AG04450 (cell line): ENCODE measurements at regions not wholly inside any gene's neighbourhood (a gene's known extent, or its start where the extent isn't known, plus 50 kb on each side); places are given as distances from the start of the nearest gene placed in this dataset.
"Not testable (repeated sequence)": the region's sequence is repeated elsewhere in the genome, so short reads cannot be mapped to it uniquely, and the experiment has no call there.

Experiments
- CTCF ChIA-PET: fragments of 300-600, 350-600 bp; formaldehyde crosslinking; extraction: SDS; loops from one replicate; lab custom pipeline; 2022; ENCODE audit warnings: antibody characterized with exemption, inconsistent platforms; lab: Charles Lee
- POLR2A ChIA-PET: fragments of 350-600 bp; formaldehyde crosslinking; extraction: SDS; loops from one replicate; lab custom pipeline; 2021; ENCODE audit warnings: antibody characterized with exemption, inconsistent platforms; lab: Yijun Ruan, JAX
- DNase-seq: peaks from one replicate; pipeline ENCODE4 v3.0.0-alpha.2; 2011; ENCODE audit warnings: low read depth, low spot score
- H3K27ac ChIP-seq: one replicate; pipeline ENCODE4 v1.5.1; 2012; ENCODE audit warnings: low read depth, low read length, control low read depth
- H3K27me3 ChIP-seq: one replicate; pipeline ENCODE4 v1.6.0; 2012; ENCODE audit warnings: low read length; ENCODE audit not compliant: control insufficient read depth, insufficient read depth
- H3K4me3 ChIP-seq: 2 replicates; pipeline ENCODE4 v1.5.1; 2011; ENCODE audit warnings: mild to moderate bottlenecking, low read depth, low read length, control low read depth
- H3K9me3 ChIP-seq: 2 replicates; pipeline ENCODE4 v1.5.1; 2012; ENCODE audit warnings: low read length; ENCODE audit not compliant: control insufficient read depth, insufficient read depth
- CTCF ChIP-seq: IDR thresholded peaks from 2 replicates; pipeline ENCODE4 v1.5.1; 2011; ENCODE audit warnings: low read depth, low read length, control low read depth, inconsistent platforms

GRCh38 chr14:23727566-23728335, 91.6 kb downstream of the DHRS2 start:
- Histone ChIP-seq H3K4me3 (no peak overlapping the region), H3K9me3 (no peaks in the 10 kb centered on the region), H3K27me3 (no peaks in the 10 kb centered on the region), H3K27ac (no peak overlapping the region)
- ChIA-PET CTCF (interaction anchor here (1.6 to 2.6 kb wide), 3 partner anchors 183 to 203 kb away, joined by 5 to 43 read pairs (median 14); no protein-coding TSS in a partner anchor), POLR2A (no interaction called here)
- no peak for DNase-seq
- peak; percentile 27 for TF ChIP-seq CTCF

- no peak overlapping the region for H3K27ac ChIP-seq
- H3K9me3 ChIP-seq, result no peaks in the 10 kb centered on the region
- POLR2A ChIA-PET, result no interaction called here
- no peak for DNase-seq
- H3K27me3 ChIP-seq, result no peaks in the 10 kb centered on the region
- TF ChIP-seq CTCF, result no peak
- no peak overlapping the region for H3K4me3 ChIP-seq
- CTCF ChIA-PET, result interaction anchor here (0.6 to 2.6 kb wide), 3 partner anchors 182 to 293 kb away, joined by 3 to 43 read pairs (median 4); no protein-coding TSS in a partner anchor
Measured at GRCh38 chr14:23728791-23729190, 92.6 kb downstream of the DHRS2 start.

- no peaks in the 10 kb centered on the region for H3K9me3 ChIP-seq
- TF ChIP-seq CTCF, result no peak
- no peak for DNase-seq
- ChIA-PET CTCF (interaction anchor here (0.6 to 1.2 kb wide), 2 partner anchors 181 to 294 kb away, joined by 3 to 4 read pairs; no protein-coding TSS in a partner anchor), POLR2A (no interaction called here)
- H3K4me3 ChIP-seq, result no peak overlapping the region
- H3K27me3 ChIP-seq, result no peaks in the 10 kb centered on the region
- H3K27ac ChIP-seq, result no peak overlapping the region
Measured at GRCh38 chr14:23729720-23730387, 93.7 kb downstream of the DHRS2 start.

GRCh38 chr14:23735394-23735793, 99.2 kb downstream of the DHRS2 start:
- H3K4me3 ChIP-seq, result no peak overlapping the region
- H3K27me3 ChIP-seq, result no peaks in the 10 kb centered on the region
- H3K9me3 ChIP-seq, result no peaks in the 10 kb centered on the region
- ChIA-PET CTCF (no interaction called here), POLR2A (no interaction called here)
- no peak overlapping the region for H3K27ac ChIP-seq
- no peak for TF ChIP-seq CTCF
- DNase-seq, result no peak

- H3K9me3 ChIP-seq, H3K27ac ChIP-seq, CTCF ChIA-PET, POLR2A ChIA-PET, H3K4me3 ChIP-seq, DNase-seq, H3K27me3 ChIP-seq: not testable (repeated sequence)
Measured at GRCh38 chr14:23744368-23744767, 108.2 kb downstream of the DHRS2 start.
